Testis (tissue), 2 donors: ENCODE measurements at regions not wholly inside any gene's neighbourhood (a gene's known extent, or its start where the extent isn't known, plus 50 kb on each side); places are given as distances from the start of the nearest gene placed in this dataset.

ENCODE experiments used
- DNase-seq: peaks from one replicate; pipeline ENCODE4 v3.0.0-alpha.2; 2019
- H3K27ac ChIP-seq, 2 donors: fragments of 200-600 bp; sonication (generic); one replicate each; pipeline ENCODE4 v1.5.1; 2019
- H3K27me3 ChIP-seq: fragments of 200-600 bp; sonication (generic); one replicate; pipeline ENCODE4 v1.5.1; 2019
- H3K36me3 ChIP-seq: fragments of 200-600 bp; sonication (generic); one replicate; pipeline ENCODE4 v1.5.1; 2017; ENCODE audit warnings: low read depth; ENCODE audit errors: missing control alignments
- H3K4me1 ChIP-seq: fragments of 200-600 bp; sonication (generic); one replicate; pipeline ENCODE4 v1.5.1; 2019
- H3K4me3 ChIP-seq, 2 donors: fragments of 200-600 bp; sonication (generic); one replicate each; pipeline ENCODE4 v1.5.1; 2017 to 2019
- H3K9me3 ChIP-seq: fragments of 200-600 bp; sonication (generic); one replicate; pipeline ENCODE4 v1.5.1; 2017
- CTCF ChIP-seq, 3 experiments: fragments of 450-650 bp in 2 of 3; fragments of 200-600 bp in 1 of 3; sonication (generic) in 1 of 3; IDR thresholded peaks; one replicate each; pipeline ENCODE4 v1.5.1; 2016 to 2019; ENCODE audit warnings: antibody characterized with exemption in 3 of 3, mild to moderate bottlenecking in 2 of 3, moderate library complexity in 1 of 3
- POLR2A ChIP-seq: fragments of 450-650 bp; IDR thresholded peaks from one replicate; pipeline ENCODE4 v1.6.1; 2017; ENCODE audit warnings: antibody characterized with exemption, mild to moderate bottlenecking, moderate library complexity
- WGBS, 2 donors: methylation state at CpG; one replicate each; pipeline ENCODE4 v1.1.5; 2018; 5-methylcytosine and 5-hydroxymethylcytosine counted together
- intact Hi-C: fragments of 100-400 bp; cut with DNase I; formaldehyde crosslinking; loops from one replicate; pipeline ENCODE4 v1.15.1; 2023; ENCODE audit warnings: low total_unique reads

- Histone ChIP-seq H3K4me1 (no peaks in the 10 kb centered on the region), H3K4me3 (no peak overlapping the region), H3K9me3 (no peaks in the 10 kb centered on the region), H3K27me3 (no peaks in the 10 kb centered on the region), H3K36me3 (no peaks in the 10 kb centered on the region), H3K27ac (no peak overlapping the region)
- no peak for TF ChIP-seq CTCF (IDR thresholded peaks at IDR 0.05)
- no peak for TF ChIP-seq POLR2A
- 76 to 87% methylated on average over 5 of the region's 5 CpGs for WGBS, 2 donors
- no peak for DNase-seq
- intact Hi-C loops: no loop called here
These were observed 579.9 kb upstream of the B3GALT2 start for GRCh38 chr1:193766329-193766728.

GRCh38 chr1:193763266-193763665 is 576.9 kb upstream of the B3GALT2 start:
- DNase-seq: no peak
- no peaks in the 10 kb centered on the region for H3K9me3 ChIP-seq
- TF ChIP-seq POLR2A (no peak), CTCF (IDR thresholded peaks at IDR 0.05) (no peak)
- no peak overlapping the region for H3K27ac ChIP-seq
- H3K27me3 ChIP-seq: no peaks in the 10 kb centered on the region
- H3K4me3 ChIP-seq: no peak overlapping the region
- no peaks in the 10 kb centered on the region for H3K4me1 ChIP-seq
- no peaks in the 10 kb centered on the region for H3K36me3 ChIP-seq
- WGBS, 2 donors: 58 to 61% methylated on average over 3 of the region's 3 CpGs
- intact Hi-C loops: no loop called here

- intact Hi-C loops: no loop called here
- no peaks in the 10 kb centered on the region for H3K36me3 ChIP-seq
- no peak overlapping the region for H3K4me3 ChIP-seq
- H3K27me3 ChIP-seq: no peaks in the 10 kb centered on the region
- DNase-seq: no peak
- WGBS, 2 donors: 82 to 89% methylated on average over 4 of the region's 4 CpGs
- no peak overlapping the region for H3K27ac ChIP-seq
- no peak for TF ChIP-seq CTCF (IDR thresholded peaks at IDR 0.05)
- no peak for TF ChIP-seq POLR2A
- H3K4me1 ChIP-seq: no peaks in the 10 kb centered on the region
- H3K9me3 ChIP-seq: no peaks in the 10 kb centered on the region
These were observed 575.8 kb upstream of the B3GALT2 start for GRCh38 chr1:193762236-193762635.

- 88 to 90% methylated on average over 2 of the region's 2 CpGs for WGBS, 2 donors
- H3K4me1 ChIP-seq: no peaks in the 10 kb centered on the region
- DNase-seq: no peak
- H3K4me3 ChIP-seq: no peak overlapping the region
- H3K36me3 ChIP-seq: no peaks in the 10 kb centered on the region
- no peaks in the 10 kb centered on the region for H3K9me3 ChIP-seq
- intact Hi-C loops: no loop called here
- no peaks in the 10 kb centered on the region for H3K27me3 ChIP-seq
- H3K27ac ChIP-seq: no peak overlapping the region
- TF ChIP-seq CTCF (IDR thresholded peaks at IDR 0.05): no peak
- no peak for TF ChIP-seq POLR2A
These were observed 569.0 kb upstream of the B3GALT2 start for GRCh38 chr1:193755441-193755840.

GRCh38 chr1:193754732-193755427 is 568.5 kb upstream of the B3GALT2 start:
- TF ChIP-seq CTCF (IDR thresholded peaks at IDR 0.05) (no peak), POLR2A (no peak)
- Histone ChIP-seq H3K27me3 (no peaks in the 10 kb centered on the region), H3K4me3 (no peak overlapping the region), H3K9me3 (no peaks in the 10 kb centered on the region), H3K27ac (no peak overlapping the region), H3K36me3 (no peaks in the 10 kb centered on the region), H3K4me1 (no peaks in the 10 kb centered on the region)
- WGBS, 2 donors: 88 to 100% methylated on average over 1 of the region's 1 CpG
- intact Hi-C loops: no loop called here
- DNase-seq: no peak
